ENCODE measurements at regions not wholly inside any gene's neighbourhood (a gene's known extent, or its start where the extent isn't known, plus 50 kb on each side); places are given as distances from the start of the nearest gene placed in this dataset.

DNA sequence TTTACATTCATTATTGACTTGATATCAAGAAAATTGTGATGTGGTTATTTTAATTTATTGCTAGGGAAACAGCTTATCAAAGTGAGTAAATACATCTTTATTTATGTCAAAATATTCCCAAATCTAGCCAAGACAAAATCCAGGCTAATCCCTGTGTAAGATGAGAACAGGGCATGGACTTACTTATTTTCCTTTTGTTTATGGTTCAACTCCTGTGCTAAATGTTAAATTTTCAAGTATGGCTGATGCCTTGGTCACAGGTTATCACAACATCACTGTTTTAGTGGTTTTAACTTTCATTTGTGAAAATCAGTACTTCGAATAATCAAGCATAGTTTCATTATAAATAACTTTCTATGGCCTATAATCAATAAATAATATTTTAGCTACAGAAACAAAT is 657.0 kb upstream of the SYT4 start:
- no peak for TF ChIP-seq CTCF (IDR thresholded peaks at IDR 0.05)
- no peak for TF ChIP-seq ZFX (IDR thresholded peaks at IDR 0.05; ENCODE audit: borderline replicate concordance)
